D721Med (cell line): ENCODE measurements at regions not wholly inside any gene's neighbourhood (a gene's known extent, or its start where the extent isn't known, plus 50 kb on each side); places are given as distances from the start of the nearest gene placed in this dataset.

Experiments
- DNase-seq: peaks from one replicate; pipeline ENCODE4 v3.0.0; 2011; ENCODE audit warnings: low spot score; ENCODE audit not compliant: insufficient read length
- FAIRE-seq: peaks from 2 replicates; lab custom pipeline; 2011; peaks lifted over from hg19 to GRCh38; lab: Jason Lieb, UNC
- CTCF ChIP-seq: IDR thresholded peaks from 2 replicates; pipeline ENCODE4 v1.5.1; 2012; ENCODE audit warnings: mild to moderate bottlenecking, control low read depth; ENCODE audit not compliant: insufficient read depth; ENCODE audit errors: missing control alignments

GRCh38 chr2:146094185-146094584 is 1574.3 kb upstream of the ZEB2 start:
- FAIRE-seq (no peak), DNase-seq (no peak)
- TF ChIP-seq CTCF, result no peak

- FAIRE-seq, result no peak
- TF ChIP-seq CTCF, result no peak
Observed at GRCh38 chr2:146081459-146081858, 1561.5 kb upstream of the ZEB2 start.

GRCh38 chr2:146080925-146081324 is 1561.0 kb upstream of the ZEB2 start:
- TF ChIP-seq CTCF, result no peak
- DNase-seq (no peak), FAIRE-seq (no peak)

More at GRCh38 chr2:146081459-146081858, 1561.5 kb upstream of the ZEB2 start:
- DNase-seq, result no peak

GRCh38 chr2:146079216-146079615 is 1559.3 kb upstream of the ZEB2 start:
- FAIRE-seq, result no peak
- no peak for DNase-seq
- no peak for TF ChIP-seq CTCF

- FAIRE-seq (no peak), DNase-seq (no peak)
- TF ChIP-seq CTCF, result no peak
Observed at GRCh38 chr2:146077156-146077555, 1557.2 kb upstream of the ZEB2 start.

GRCh38 chr2:146068051-146068450 is 1548.1 kb upstream of the ZEB2 start:
- DNase-seq (no peak), FAIRE-seq (no peak)
- no peak for TF ChIP-seq CTCF

GRCh38 chr2:146048141-146048540 is 1528.2 kb upstream of the ZEB2 start:
- TF ChIP-seq CTCF, result peak; percentile 2
- FAIRE-seq, result peak; percentile 16
- no peak for DNase-seq
